NB4 (cell line): ENCODE measurements at regions not wholly inside any gene's neighbourhood (a gene's known extent, or its start where the extent isn't known, plus 50 kb on each side); places are given as distances from the start of the nearest gene placed in this dataset.

Experiments
- DNase-seq: peaks from one replicate; pipeline ENCODE4 v3.0.0; 2010; ENCODE audit warnings: low read depth
- H3K4me3 ChIP-seq: one replicate; pipeline ENCODE4 v1.5.1; 2011; ENCODE audit warnings: mild to moderate bottlenecking, low read depth, low read length, moderate library complexity
- CTCF ChIP-seq: IDR thresholded peaks from one replicate; pipeline ENCODE4 v1.5.1; 2012; ENCODE audit warnings: low read depth, low read length
- MAX ChIP-seq: IDR thresholded peaks from 2 replicates; pipeline ENCODE4 v1.6.1; 2011; ENCODE audit warnings: low read depth, low read length
- MYC ChIP-seq: IDR thresholded peaks from 2 replicates; pipeline ENCODE4 v1.6.1; 2011; ENCODE audit warnings: low read depth, low read length
- POLR2A ChIP-seq: IDR thresholded peaks from 2 replicates; pipeline ENCODE4 v1.6.1; 2011; ENCODE audit warnings: mild to moderate bottlenecking; ENCODE audit not compliant: insufficient read length; ENCODE audit errors: extremely low read depth

- H3K4me3 ChIP-seq, result no peak overlapping the region
- peak; percentile 1 for DNase-seq
- TF ChIP-seq MYC (no peak), CTCF (no peak), MAX (no peak), POLR2A (no peak)
Measured at GRCh38 chrX:22395372-22395771, 122.7 kb downstream of the CBLL2 start.

GRCh38 chrX:22396408-22396807, 123.7 kb downstream of the CBLL2 start:
- DNase-seq, result no peak
- no peak overlapping the region for H3K4me3 ChIP-seq
- no peak for TF ChIP-seq POLR2A
- no peak for TF ChIP-seq CTCF
- no peak for TF ChIP-seq MAX
- no peak for TF ChIP-seq MYC

- TF ChIP-seq MAX, result no peak
- no peak for DNase-seq
- H3K4me3 ChIP-seq, result no peak overlapping the region
Measured at GRCh38 chrX:22397566-22397965, 124.9 kb downstream of the CBLL2 start.

- H3K4me3 ChIP-seq, result no peak overlapping the region
- no peak for TF ChIP-seq MYC
- TF ChIP-seq MAX, result no peak
- TF ChIP-seq CTCF, result no peak
- no peak for TF ChIP-seq POLR2A
- no peak for DNase-seq
Measured at GRCh38 chrX:22399437-22400192, 126.9 kb downstream of the CBLL2 start.

GRCh38 chrX:22404297-22404696, 131.6 kb downstream of the CBLL2 start:
- no peak for TF ChIP-seq POLR2A
- no peak for TF ChIP-seq CTCF
- TF ChIP-seq MAX, result no peak
- no peak for TF ChIP-seq MYC
- DNase-seq, result no peak
- no peak overlapping the region for H3K4me3 ChIP-seq

GRCh38 chrX:22406201-22406737, 133.6 kb downstream of the CBLL2 start:
- H3K4me3 ChIP-seq, result no peak overlapping the region
- TF ChIP-seq CTCF (no peak), MAX (no peak), MYC (no peak), POLR2A (no peak)
- DNase-seq, result no peak
